ENCODE measurements at regions not wholly inside any gene's neighbourhood (a gene's known extent, or its start where the extent isn't known, plus 50 kb on each side); places are given as distances from the start of the nearest gene placed in this dataset.

DNA sequence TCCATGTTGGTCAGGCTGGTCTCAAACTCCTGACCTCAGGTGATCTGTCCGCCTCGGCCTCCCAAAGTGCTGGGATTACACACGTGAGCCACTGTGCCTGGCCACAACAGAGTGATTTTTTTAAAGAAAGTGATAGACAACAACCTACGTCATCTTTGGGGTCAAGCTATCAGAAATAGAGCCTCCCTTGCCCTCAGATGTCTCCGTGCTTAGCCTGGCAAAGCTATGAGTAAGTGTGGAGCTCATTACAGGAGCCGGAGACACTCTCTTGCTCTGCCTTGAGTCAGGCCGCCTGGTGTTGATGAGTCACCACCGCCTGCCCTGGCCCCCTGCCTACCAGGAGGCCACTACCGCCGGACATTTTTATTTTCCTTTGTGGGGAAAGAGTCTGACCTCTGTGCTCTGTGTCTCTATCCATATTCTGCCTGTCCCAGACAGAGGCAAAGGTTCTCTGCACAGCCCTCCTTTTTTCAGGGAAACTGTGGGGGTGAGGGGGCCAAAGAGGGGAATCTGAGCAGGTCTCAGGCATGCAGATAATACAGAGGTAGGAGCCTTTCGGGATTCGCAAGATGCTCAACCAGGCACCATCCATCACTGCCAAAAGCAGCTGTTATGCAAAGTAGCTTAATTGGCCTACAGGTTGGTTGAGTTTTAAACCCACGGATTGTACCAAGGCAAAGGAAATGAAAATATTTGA lies 123.7 kb upstream of the CPEB4 start:
- TF ChIP-seq GATA3 (IDR thresholded peaks at IDR 0.05; ENCODE audit: low read depth, low read length), result no peak
- TF ChIP-seq GATA2 (IDR thresholded peaks at IDR 0.05; ENCODE audit: low read depth, low read length), result no peak

DNA sequence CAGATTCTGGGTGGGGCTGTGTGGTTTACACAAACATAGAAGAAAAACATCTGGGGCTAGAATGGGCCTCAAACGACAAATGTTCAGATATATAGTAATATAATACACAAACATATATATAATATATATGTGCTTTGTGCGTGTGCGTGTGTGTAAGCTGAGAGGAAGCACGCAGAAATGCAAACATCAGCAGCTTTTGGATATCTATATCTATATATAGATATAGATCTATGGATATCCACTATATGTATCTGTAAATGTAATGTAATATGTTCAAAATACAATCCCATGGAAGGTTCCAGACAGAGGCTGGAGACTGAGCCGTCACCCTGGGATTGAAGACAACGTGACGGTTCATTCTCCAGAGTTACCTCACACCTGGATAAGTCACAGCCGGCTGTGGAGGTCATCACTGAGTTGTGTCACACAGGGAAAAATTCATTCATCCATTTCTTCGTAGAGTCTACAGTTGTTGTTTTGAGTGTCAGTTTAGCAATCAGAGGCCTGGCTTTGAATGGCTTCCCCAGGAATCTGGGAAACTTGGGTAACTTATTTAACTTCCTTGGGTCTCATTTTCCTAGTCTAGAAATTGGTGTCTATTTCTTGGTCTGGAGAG lies 123.0 kb upstream of the CPEB4 start:
- TF ChIP-seq GATA2 (IDR thresholded peaks at IDR 0.05; ENCODE audit: low read depth, low read length) (no peak), GATA3 (IDR thresholded peaks at IDR 0.05; ENCODE audit: low read depth, low read length) (no peak)

DNA sequence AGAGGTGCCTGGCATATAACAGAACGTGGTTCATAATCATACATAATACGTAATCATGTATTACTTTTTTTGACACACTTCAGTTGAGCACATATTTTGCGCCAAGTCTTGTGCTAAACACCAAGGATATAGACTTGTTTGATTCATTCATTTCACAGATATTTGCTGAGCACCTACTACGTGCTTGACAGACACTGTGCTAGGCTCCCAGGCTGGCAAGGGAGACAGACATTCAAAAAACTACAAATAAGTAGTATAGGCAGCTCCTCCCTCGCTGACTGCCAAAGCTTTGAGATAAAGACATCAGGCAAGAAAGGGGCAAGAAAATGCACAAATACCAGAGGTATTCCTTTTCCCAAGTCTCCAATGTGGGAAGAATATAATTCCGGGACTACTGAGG lies 122.5 kb upstream of the CPEB4 start:
- TF ChIP-seq GATA3 (IDR thresholded peaks at IDR 0.05; ENCODE audit: low read depth, low read length) (no peak), GATA2 (IDR thresholded peaks at IDR 0.05; ENCODE audit: low read depth, low read length) (no peak)

DNA sequence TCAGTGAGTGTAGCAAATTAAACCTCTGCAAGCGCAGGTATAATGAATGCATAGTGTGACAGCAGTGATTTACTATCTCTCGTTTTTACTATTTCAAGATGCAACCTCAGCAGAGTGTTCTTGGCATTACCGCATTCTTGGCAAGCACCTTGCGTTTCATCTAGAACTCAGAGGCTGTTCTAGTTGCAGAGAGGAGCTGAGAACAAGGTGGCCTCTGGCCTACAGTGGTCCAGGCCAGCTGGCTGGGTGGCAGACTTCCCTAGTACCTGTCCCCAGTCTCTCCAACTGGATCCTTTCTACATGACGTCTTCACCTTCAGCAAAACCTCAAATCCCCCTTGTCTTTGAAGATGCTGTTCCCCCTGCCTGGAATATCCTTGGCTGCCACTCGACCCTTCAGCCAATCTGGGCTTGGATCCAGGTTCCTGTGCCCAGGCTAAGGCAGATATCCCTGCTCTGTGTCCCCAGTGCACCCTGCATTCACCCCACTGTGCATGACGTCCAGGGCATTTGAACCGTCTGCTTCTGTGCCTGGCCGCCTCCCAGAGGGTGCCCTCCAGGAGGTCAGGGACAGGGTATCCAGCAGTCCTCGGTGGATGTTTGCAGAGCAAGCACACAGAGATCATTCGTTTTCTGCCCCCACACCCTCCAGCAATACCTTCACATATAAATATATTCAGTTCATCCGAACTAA lies 120.4 kb upstream of the CPEB4 start:
- TF ChIP-seq GATA2 (IDR thresholded peaks at IDR 0.05; ENCODE audit: low read depth, low read length) (no peak), GATA3 (IDR thresholded peaks at IDR 0.05; ENCODE audit: low read depth, low read length) (no peak)

DNA sequence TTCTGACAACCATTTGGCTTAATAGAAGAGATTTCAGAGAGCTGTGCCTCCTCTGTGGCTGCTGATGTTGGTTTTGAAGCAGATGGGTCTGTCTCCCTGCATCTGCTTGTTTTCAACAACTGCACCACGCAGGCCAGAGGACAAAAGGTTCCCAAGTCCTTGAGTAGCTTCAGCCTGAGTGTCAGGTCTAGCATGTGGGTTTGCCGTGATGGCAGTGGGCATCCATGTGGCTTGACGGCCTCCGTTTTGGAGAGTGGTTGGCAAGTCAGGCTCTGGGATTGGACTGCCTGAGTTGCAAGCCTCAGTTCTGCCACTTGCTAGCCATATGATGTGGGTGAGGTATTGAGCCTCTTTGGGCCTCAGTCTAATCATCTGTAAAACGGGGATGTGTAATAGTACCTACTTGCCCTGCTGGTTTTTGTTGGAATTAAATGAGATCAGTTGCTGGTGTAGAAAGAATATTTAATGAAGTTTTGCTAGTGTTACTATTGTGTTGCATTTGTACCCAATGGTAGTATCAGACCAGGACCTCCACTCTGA lies 119.8 kb upstream of the CPEB4 start:
- TF ChIP-seq GATA3 (IDR thresholded peaks at IDR 0.05; ENCODE audit: low read depth, low read length), result no peak
- TF ChIP-seq GATA2 (IDR thresholded peaks at IDR 0.05; ENCODE audit: low read depth, low read length), result no peak

DNA sequence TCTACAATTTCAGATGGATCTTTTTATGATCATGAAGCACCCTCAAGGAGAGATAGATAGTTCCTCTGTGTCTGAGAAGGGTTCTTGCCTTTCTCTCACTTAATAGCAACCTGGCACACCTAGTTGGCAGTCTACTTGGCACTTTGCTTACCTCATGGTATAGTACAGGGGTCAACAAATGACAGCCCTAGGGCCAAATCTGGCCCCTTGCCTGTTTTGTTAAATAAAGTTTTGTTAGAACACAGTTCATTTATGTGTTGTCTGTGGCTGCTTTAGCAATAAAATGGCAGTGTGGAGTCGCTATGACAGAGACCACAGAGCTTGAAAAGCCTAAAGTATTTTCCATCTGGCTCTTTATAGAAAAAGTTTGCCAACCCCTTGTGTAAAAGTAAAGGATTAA lies 119.3 kb upstream of the CPEB4 start:
- TF ChIP-seq GATA2 (IDR thresholded peaks at IDR 0.05; ENCODE audit: low read depth, low read length) (no peak), GATA3 (IDR thresholded peaks at IDR 0.05; ENCODE audit: low read depth, low read length) (no peak)

DNA sequence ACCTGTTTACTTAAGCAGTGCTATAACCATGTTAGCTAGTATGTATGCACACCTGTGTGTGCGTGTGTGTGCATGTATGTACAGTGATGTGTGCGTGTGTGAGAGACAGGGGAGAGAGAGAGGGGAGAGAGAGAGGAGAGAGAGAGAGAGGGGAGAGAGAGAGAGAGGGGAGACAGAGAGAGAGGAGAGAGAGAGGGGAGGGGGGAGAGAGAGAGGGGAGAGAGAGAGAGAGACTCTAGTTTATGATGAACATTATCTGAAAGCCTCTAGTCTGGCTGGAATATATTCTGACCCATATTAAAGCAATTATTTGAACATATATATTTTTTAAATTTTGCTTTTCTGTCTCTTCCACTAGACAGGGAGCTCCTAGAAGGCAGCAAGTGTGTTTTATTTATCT lies 117.5 kb upstream of the CPEB4 start:
- TF ChIP-seq GATA3 (IDR thresholded peaks at IDR 0.05; ENCODE audit: low read depth, low read length) (no peak), GATA2 (IDR thresholded peaks at IDR 0.05; ENCODE audit: low read depth, low read length) (no peak)

DNA sequence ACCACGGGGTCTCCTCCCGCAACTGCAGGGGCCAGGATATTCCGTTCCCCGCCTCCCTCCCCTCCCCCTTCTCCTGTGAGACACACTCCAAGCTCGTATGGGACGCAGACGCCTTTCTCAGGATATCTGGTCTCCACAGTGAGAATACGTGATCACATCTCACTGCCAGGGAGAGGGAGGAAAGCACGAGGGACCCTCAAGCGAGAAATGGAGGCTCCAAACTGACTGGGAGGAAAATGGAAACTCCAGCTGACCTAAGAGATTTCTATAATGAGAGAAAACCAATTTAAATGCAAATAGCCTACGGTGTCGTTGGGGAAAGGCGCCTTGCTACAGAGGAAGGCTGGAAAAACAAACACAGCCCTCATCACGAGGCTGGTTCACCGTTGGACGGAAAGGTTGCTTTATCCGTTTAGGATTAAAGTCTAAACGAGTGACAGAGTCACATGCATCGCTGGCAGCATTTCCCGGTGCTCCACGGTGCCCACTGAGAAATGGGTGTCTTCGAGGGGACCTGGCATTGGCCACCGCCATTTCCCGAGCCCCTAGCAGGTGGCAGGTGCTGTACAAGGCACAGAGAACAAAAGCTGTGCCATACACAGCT lies 116.9 kb upstream of the CPEB4 start:
- TF ChIP-seq GATA3 (IDR thresholded peaks at IDR 0.05; ENCODE audit: low read depth, low read length), result no peak
- no peak for TF ChIP-seq GATA2 (IDR thresholded peaks at IDR 0.05; ENCODE audit: low read depth, low read length)

DNA sequence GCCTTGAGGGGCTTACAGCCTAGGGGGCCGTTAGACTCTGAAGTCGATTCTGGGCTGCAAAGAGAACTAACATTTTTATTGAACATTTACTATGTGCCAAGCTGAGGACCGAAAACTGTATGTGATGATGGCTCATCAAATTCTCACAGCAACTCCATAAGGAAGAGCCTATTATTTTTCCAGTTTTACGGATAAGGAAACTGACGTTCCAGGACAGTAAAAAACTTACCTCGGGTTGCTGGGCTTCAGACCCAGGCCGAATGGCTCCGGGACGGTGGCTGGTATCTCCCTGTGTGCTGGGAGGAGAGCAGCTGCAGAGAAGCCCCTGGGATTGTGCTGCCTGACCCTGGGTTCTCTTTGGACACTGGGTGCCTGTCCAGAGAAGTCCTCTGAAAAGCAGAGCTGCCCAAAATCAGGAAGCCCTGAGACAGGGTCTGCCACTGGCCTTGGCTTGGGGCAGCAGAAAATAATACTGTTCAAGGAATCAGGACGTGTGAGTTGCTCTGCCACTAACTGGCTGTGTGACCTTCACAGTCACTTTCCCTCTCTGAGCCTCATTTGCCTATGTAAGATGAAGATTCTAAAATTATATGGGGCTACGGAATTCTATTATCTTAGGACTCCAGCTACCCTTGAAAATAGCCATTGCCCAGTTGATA lies 116.3 kb upstream of the CPEB4 start:
- no peak for TF ChIP-seq GATA2 (IDR thresholded peaks at IDR 0.05; ENCODE audit: low read depth, low read length)
- no peak for TF ChIP-seq GATA3 (IDR thresholded peaks at IDR 0.05; ENCODE audit: low read depth, low read length)

DNA sequence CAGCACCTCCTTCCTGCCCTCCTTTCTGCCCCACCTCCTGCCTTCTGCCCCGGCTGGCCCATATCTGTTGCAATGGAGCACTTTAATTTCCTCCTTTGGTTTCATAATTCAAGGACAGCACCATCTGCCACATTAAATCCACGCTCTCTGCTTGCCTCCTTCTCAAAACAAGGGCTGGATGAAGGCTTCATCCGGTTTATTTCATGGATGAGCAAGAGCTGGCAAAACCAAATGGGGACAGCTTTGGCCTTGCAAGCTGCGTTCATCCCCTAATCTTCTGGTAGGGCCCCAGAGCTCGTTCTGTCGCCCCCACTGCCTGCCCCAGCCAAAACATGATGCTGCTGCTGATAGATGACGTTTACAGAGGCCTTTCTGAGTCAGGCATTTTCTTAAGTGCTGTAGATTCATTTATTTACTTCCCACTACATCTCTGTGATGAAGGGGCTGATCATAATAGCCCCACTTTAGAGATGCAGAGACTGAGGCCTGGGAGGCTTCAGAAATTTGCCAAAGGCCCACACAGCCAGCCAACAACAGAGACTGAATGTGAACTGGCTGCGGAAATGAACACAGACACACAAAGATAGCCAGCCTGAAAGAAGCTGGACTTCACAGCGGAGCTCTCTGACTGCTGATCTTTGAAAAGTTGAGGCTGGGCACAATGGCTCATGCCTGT lies 115.6 kb upstream of the CPEB4 start:
- TF ChIP-seq GATA3 (IDR thresholded peaks at IDR 0.05; ENCODE audit: low read depth, low read length), result no peak
- no peak for TF ChIP-seq GATA2 (IDR thresholded peaks at IDR 0.05; ENCODE audit: low read depth, low read length)

DNA sequence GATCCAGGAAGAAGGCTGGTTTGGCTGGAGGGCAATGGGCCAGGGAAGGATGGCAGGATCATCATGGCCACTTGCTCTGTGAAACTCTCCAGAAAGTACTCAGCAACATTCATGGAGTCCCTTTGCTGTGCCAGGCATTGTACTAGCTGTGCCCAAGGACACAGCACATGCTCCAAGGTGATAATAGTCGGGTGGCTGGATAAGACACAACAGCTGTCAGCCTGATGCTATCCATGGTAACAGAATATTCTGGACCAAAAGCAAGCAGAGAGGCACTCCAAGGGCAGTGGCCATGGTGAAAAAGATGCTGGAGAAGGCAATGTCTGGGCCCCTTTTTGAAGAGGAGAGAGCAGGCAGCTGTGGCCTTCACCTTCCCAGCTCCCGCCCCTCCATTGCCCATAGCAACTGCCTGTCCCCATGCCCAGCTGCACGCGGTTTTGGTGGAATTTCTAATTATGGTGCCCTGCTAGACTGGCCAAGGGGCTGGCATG lies 113.8 kb upstream of the CPEB4 start:
- TF ChIP-seq GATA2 (IDR thresholded peaks at IDR 0.05; ENCODE audit: low read depth, low read length) (no peak), GATA3 (IDR thresholded peaks at IDR 0.05; ENCODE audit: low read depth, low read length) (no peak)

DNA sequence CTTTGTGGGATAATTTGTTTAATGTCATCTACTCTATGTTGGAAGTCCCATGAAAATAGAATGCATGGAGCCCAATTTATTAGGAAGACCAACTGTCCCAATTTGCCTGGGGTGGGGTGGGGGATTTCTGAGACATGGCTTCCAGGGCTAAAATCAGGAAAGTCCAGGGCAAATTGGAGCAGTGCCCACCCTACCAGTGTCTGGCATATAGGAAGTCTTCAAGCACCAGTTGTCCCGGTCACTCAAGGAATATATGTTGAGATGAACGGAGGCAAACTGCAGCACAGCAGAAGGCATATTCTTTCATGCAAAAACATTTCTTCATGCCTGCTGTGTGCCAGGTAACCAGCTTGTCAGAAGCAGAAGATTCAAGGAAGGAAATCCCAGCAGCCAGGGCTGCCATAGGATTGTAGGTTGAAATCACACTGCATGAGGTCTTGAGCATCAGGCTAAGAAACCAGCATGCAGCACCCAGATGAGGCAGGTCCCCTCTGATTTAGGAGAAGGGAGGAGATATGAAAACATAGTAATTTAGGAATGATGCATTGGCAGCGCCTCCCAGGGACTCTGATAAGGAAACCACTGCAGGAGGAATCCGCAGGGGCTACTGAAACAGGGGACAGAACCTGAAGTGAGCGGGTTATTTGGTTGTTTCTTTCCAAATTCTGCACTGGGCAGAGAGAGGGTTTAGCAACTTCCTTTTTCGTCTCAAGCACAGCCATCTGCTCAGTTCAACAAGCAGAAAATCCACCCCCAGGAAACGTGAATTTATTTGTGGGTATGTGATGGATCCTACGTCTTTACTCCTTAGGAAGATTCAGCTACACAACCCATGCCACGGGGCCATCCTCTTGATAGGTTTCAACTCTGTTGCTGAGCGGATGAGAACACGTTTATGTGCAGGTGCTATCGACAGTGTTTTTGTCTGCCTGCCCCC lies 112.6 kb upstream of the CPEB4 start:
- no peak for TF ChIP-seq GATA3 (IDR thresholded peaks at IDR 0.05; ENCODE audit: low read depth, low read length)
